HCT116 (cell line): ENCODE measurements at regions not wholly inside any gene's neighbourhood (a gene's known extent, or its start where the extent isn't known, plus 50 kb on each side); places are given as distances from the start of the nearest gene placed in this dataset.

ENCODE experiments used
- ATAC-seq: fragments of 200-7000 bp; cut with Tn5 transposase; 2 replicates; pipeline ENCODE4 v1.9.1; 2020; ENCODE audit warnings: mild to moderate bottlenecking, moderate library complexity
- BruUV-seq: library from RNA; stranded (reverse); fragments of 400-500 nt; replicated peaks from 2 replicates; lab custom pipeline; 2021; lab: Mats Ljungman, UMichigan
- CTCF ChIA-PET: fragments of 300-600 bp; sonication (Branson Sonifier 250); formaldehyde crosslinking; loops from one replicate; lab custom pipeline; 2021; ENCODE audit warnings: antibody characterized with exemption; lab: Charles Lee
- POLR2A ChIA-PET: fragments of 300-600, 350-600 bp; sonication (Branson Sonifier 250); formaldehyde crosslinking; loops from one replicate; lab custom pipeline; 2021; ENCODE audit warnings: antibody characterized with exemption; lab: Charles Lee
- RAD21 ChIA-PET, 2 experiments: fragments of 300-600 bp; sonication (Branson Sonifier 250); formaldehyde crosslinking; loops; one replicate each; lab custom pipeline; 2023; ENCODE audit warnings: low total read pairs in 2 of 2; ENCODE audit not compliant: uncharacterized antibody in 2 of 2, unreplicated experiment in 2 of 2, low non-redundant PET in 1 of 2; lab: Charles Lee
- DNase-seq: peaks from one replicate; pipeline ENCODE4 v3.0.0-alpha.2; 2010; ENCODE audit warnings: low read depth, low spot score
- H2AFZ ChIP-seq: fragments of 200-600 bp; shearing (Covaris generic), sonication (generic); 2 replicates; pipeline ENCODE4 v1.6.1; 2017; ENCODE audit warnings: low read depth, mixed run types, mixed read lengths, antibody characterized with exemption, low read length; ENCODE audit not compliant: poor library complexity, severe bottlenecking
- H3K27ac ChIP-seq: 2 replicates; pipeline ENCODE4 v1.5.1; 2012; ENCODE audit warnings: low read depth, low read length
- H3K27me3 ChIP-seq: fragments of 200-600 bp; sonication (generic); 2 replicates; pipeline ENCODE4 v1.6.1; 2016; ENCODE audit warnings: mixed run types, low read length, mixed read lengths; ENCODE audit not compliant: insufficient read depth
- H3K36me3 ChIP-seq, 2 experiments: fragments of 200-500 bp in 1 of 2; fragments of 200-600 bp in 1 of 2; sonication (Bioruptor generic) in 1 of 2; sonication (generic) in 1 of 2; 2 replicates each; pipeline versions ENCODE4 v1.5.1 to v1.6.1; 2014 to 2016; ENCODE audit warnings: low read length in 2 of 2, inconsistent platforms in 1 of 2, mixed read lengths in 1 of 2, mixed run types in 1 of 2; ENCODE audit not compliant: insufficient read depth in 2 of 2, control insufficient read depth in 1 of 2
- H3K4me1 ChIP-seq, 2 experiments: fragments of 200-600 bp in 1 of 2; sonication (generic) in 1 of 2; 2 replicates each; pipeline versions ENCODE4 v1.5.1 to v1.6.1; 2012 to 2017; ENCODE audit warnings: low read length in 2 of 2, inconsistent platforms in 1 of 2, mild to moderate bottlenecking in 1 of 2, mixed read lengths in 1 of 2, mixed run types in 1 of 2, moderate library complexity in 1 of 2; ENCODE audit not compliant: insufficient read depth in 2 of 2, control insufficient read depth in 1 of 2
- H3K4me2 ChIP-seq: fragments of 200-600 bp; sonication (generic); 2 replicates; pipeline ENCODE4 v1.6.1; 2017; ENCODE audit warnings: mixed run types, low read length, mixed read lengths
- H3K4me3 ChIP-seq, 2 experiments: fragments of 200-600 bp in 1 of 2; sonication (generic) in 1 of 2; replicated peaks in 1 of 2; 2 replicates each; pipeline ENCODE4 v1.5.1; 2011 to 2016; ENCODE audit warnings: low read length in 2 of 2, control low read depth in 1 of 2, low read depth in 1 of 2, mild to moderate bottlenecking in 1 of 2, mixed read lengths in 1 of 2, mixed run types in 1 of 2
- H3K79me2 ChIP-seq: fragments of 200-600 bp; sonication (generic); 2 replicates; pipeline ENCODE4 v1.6.1; 2017; ENCODE audit warnings: mild to moderate bottlenecking, mixed run types, low read length, moderate library complexity, mixed read lengths; ENCODE audit not compliant: insufficient read depth
- H3K9ac ChIP-seq: fragments of 200-600 bp; sonication (generic); 2 replicates; pipeline ENCODE4 v1.6.1; 2016; ENCODE audit warnings: low read length, mixed read lengths
- H3K9me2 ChIP-seq: fragments of 200-600 bp; sonication (generic), shearing (Covaris generic); 2 replicates; pipeline ENCODE4 v1.6.1; 2017; ENCODE audit warnings: mixed run types, mild to moderate bottlenecking, moderate library complexity; ENCODE audit not compliant: insufficient read depth
- H3K9me3 ChIP-seq, 2 experiments: fragments of 200-500 bp in 1 of 2; fragments of 200-600 bp in 1 of 2; sonication (Bioruptor generic) in 1 of 2; sonication (generic) in 1 of 2; 2 replicates each; pipeline ENCODE4 v1.6.1; 2014 to 2017; ENCODE audit warnings: low read length in 2 of 2, mixed read lengths in 2 of 2, inconsistent platforms in 1 of 2, low read depth in 1 of 2, mild to moderate bottlenecking in 1 of 2, mixed run types in 1 of 2, moderate library complexity in 1 of 2; ENCODE audit not compliant: control insufficient read depth in 1 of 2, insufficient read depth in 1 of 2
- H4K20me1 ChIP-seq: fragments of 200-600 bp; sonication (generic), shearing (Covaris generic); 2 replicates; pipeline ENCODE4 v1.6.1; 2017; ENCODE audit warnings: mixed run types, mild to moderate bottlenecking, moderate library complexity; ENCODE audit not compliant: insufficient read depth
- CBX3 ChIP-seq: IDR thresholded peaks from 2 replicates; pipeline ENCODE4 v1.6.1; 2012; ENCODE audit warnings: low read depth
- CEBPB ChIP-seq: IDR thresholded peaks from 2 replicates; pipeline ENCODE4 v1.6.1; 2012; ENCODE audit warnings: low read depth
- EZH2 ChIP-seq: fragments of 200-600 bp; sonication (generic); IDR thresholded peaks from 2 replicates; pipeline ENCODE4 v1.6.1; 2017; ENCODE audit warnings: antibody characterized with exemption, mixed run types
- EZH2phosphoT487 ChIP-seq: fragments of 200-600 bp; IDR thresholded peaks from 2 replicates; pipeline ENCODE4 v1.6.1; 2018; ENCODE audit warnings: antibody characterized with exemption, borderline replicate concordance
- FOSL1 ChIP-seq: IDR thresholded peaks from 2 replicates; pipeline ENCODE4 v1.6.1; 2012; ENCODE audit warnings: low read depth
- JUND ChIP-seq: IDR thresholded peaks from 2 replicates; pipeline ENCODE4 v1.6.1; 2012
- POLR2A ChIP-seq: IDR thresholded peaks from 2 replicates; pipeline ENCODE4 v1.7.0; 2011; ENCODE audit warnings: borderline replicate concordance; ENCODE audit not compliant: insufficient read depth, insufficient read length; ENCODE audit errors: extremely low read depth
- POLR2AphosphoS5 ChIP-seq: IDR thresholded peaks from 2 replicates; pipeline ENCODE4 v1.6.1; 2011; ENCODE audit warnings: mild to moderate bottlenecking, low read depth, low read length, moderate library complexity
- RAD21 ChIP-seq: IDR thresholded peaks from 2 replicates; pipeline ENCODE4 v1.6.1; 2012; ENCODE audit warnings: low read depth, mild to moderate bottlenecking
- SIN3A ChIP-seq: IDR thresholded peaks from 2 replicates; pipeline ENCODE4 v1.6.1; 2012; ENCODE audit warnings: low read depth
- SRF ChIP-seq: IDR thresholded peaks from 2 replicates; pipeline ENCODE4 v1.6.1; 2012; ENCODE audit warnings: low read depth
- YY1 ChIP-seq: IDR thresholded peaks from 2 replicates; pipeline ENCODE4 v1.6.1; 2011; ENCODE audit warnings: low read length, low read depth, moderate library complexity, mild to moderate bottlenecking; ENCODE audit not compliant: insufficient replicate concordance; ENCODE audit errors: extremely low read depth
- ZNF274 ChIP-seq: fragments of 200-500 bp; sonication (Bioruptor generic); IDR thresholded peaks from 2 replicates; pipeline ENCODE4 v1.6.1; 2014; ENCODE audit warnings: mild to moderate bottlenecking, low read depth, low read length, inconsistent platforms
- intact Hi-C: fragments of 100-400 bp; cut with micrococcal nuclease; formaldehyde crosslinking; loops from 2 replicates; pipeline ENCODE4 v1.10.0; 2022
- TF ChIP-seq, protein P1 (sequence below): IDR thresholded peaks from 2 replicates; pipeline ENCODE4 v1.6.1; 2012; ENCODE audit warnings: low read depth
- TF ChIP-seq, protein P2 (sequence below): IDR thresholded peaks from 2 replicates; pipeline ENCODE4 v1.6.1; 2012
- TF ChIP-seq, protein P3 (sequence below): IDR thresholded peaks from 2 replicates; pipeline ENCODE4 v1.6.1; 2011; ENCODE audit warnings: mild to moderate bottlenecking, low read length, moderate library complexity; ENCODE audit not compliant: insufficient replicate concordance; ENCODE audit errors: extremely low read depth
- TF ChIP-seq, protein P4 (sequence below): IDR thresholded peaks from 2 replicates; pipeline ENCODE4 v1.6.1; 2012

DNA sequence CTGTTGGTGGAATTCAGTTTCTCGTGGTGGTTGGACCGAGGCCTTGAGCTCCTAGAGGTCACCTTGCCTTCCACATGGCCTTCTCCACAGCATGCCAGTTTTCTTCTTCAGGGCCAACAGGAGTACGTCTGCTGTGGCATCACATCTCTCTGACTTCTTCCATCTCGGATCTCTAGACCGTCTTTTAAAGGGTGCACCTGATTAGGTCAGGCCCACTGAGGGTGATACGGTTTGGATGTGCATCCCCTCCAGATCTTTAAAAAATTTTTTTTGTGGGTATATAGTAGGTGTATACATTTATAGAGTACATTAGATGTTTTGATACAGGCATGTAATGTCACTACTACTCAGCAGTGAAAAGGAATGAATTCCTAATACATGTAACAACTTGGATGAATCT lies 58.3 kb upstream of the BRD7 start:
- ChIA-PET POLR2A (no interaction called here), RAD21 (no interaction called here), CTCF (no interaction called here)
- intact Hi-C loops: no loop called here
- no TSS peak for BruUV-seq
- H3K4me2 ChIP-seq: no peak overlapping the region
- no peak for ATAC-seq
- peaks cover 0 to 5% of the 10 kb centered on the region in 2 experiments; a peak in 1 of 4 replicates for H3K4me1 ChIP-seq
- H3K4me3 ChIP-seq: no peak overlapping the region
- H4K20me1 ChIP-seq: no peaks in the 10 kb centered on the region
- no peaks in the 10 kb centered on the region for H3K36me3 ChIP-seq
- no peak overlapping the region for H3K9ac ChIP-seq
- H3K9me2 ChIP-seq: no peaks in the 10 kb centered on the region
- DNase-seq: no peak
- H2AFZ ChIP-seq: no peak overlapping the region
- no peak overlapping the region for H3K27ac ChIP-seq
- TF ChIP-seq SRF (no peak), FOSL1 (no peak), POLR2AphosphoS5 (no peak), RAD21 (no peak), ZNF274 (no peak), CEBPB (no peak), EZH2phosphoT487 (no peak), JUND (no peak), POLR2A (no peak), SIN3A (no peak), YY1 (no peak), CBX3 (no peak), EZH2 (no peak)
- TF ChIP-seq, protein P1, sequence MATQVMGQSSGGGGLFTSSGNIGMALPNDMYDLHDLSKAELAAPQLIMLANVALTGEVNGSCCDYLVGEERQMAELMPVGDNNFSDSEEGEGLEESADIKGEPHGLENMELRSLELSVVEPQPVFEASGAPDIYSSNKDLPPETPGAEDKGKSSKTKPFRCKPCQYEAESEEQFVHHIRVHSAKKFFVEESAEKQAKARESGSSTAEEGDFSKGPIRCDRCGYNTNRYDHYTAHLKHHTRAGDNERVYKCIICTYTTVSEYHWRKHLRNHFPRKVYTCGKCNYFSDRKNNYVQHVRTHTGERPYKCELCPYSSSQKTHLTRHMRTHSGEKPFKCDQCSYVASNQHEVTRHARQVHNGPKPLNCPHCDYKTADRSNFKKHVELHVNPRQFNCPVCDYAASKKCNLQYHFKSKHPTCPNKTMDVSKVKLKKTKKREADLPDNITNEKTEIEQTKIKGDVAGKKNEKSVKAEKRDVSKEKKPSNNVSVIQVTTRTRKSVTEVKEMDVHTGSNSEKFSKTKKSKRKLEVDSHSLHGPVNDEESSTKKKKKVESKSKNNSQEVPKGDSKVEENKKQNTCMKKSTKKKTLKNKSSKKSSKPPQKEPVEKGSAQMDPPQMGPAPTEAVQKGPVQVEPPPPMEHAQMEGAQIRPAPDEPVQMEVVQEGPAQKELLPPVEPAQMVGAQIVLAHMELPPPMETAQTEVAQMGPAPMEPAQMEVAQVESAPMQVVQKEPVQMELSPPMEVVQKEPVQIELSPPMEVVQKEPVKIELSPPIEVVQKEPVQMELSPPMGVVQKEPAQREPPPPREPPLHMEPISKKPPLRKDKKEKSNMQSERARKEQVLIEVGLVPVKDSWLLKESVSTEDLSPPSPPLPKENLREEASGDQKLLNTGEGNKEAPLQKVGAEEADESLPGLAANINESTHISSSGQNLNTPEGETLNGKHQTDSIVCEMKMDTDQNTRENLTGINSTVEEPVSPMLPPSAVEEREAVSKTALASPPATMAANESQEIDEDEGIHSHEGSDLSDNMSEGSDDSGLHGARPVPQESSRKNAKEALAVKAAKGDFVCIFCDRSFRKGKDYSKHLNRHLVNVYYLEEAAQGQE: no peak
- TF ChIP-seq, protein P2, sequence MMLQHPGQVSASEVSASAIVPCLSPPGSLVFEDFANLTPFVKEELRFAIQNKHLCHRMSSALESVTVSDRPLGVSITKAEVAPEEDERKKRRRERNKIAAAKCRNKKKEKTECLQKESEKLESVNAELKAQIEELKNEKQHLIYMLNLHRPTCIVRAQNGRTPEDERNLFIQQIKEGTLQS: no peak
- TF ChIP-seq, protein P3, sequence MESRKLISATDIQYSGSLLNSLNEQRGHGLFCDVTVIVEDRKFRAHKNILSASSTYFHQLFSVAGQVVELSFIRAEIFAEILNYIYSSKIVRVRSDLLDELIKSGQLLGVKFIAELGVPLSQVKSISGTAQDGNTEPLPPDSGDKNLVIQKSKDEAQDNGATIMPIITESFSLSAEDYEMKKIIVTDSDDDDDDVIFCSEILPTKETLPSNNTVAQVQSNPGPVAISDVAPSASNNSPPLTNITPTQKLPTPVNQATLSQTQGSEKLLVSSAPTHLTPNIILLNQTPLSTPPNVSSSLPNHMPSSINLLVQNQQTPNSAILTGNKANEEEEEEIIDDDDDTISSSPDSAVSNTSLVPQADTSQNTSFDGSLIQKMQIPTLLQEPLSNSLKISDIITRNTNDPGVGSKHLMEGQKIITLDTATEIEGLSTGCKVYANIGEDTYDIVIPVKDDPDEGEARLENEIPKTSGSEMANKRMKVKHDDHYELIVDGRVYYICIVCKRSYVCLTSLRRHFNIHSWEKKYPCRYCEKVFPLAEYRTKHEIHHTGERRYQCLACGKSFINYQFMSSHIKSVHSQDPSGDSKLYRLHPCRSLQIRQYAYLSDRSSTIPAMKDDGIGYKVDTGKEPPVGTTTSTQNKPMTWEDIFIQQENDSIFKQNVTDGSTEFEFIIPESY: no peak
- TF ChIP-seq, protein P4, sequence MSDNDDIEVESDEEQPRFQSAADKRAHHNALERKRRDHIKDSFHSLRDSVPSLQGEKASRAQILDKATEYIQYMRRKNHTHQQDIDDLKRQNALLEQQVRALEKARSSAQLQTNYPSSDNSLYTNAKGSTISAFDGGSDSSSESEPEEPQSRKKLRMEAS: no peak
- no peaks in the 10 kb centered on the region for H3K9me3 ChIP-seq
- H3K79me2 ChIP-seq: no peaks in the 10 kb centered on the region
- no peaks in the 10 kb centered on the region; the same call in 1 of the 2 replicates for H3K27me3 ChIP-seq
